Glomerular visceral epithelial cell (primary cell): ENCODE measurements at regions not wholly inside any gene's neighbourhood (a gene's known extent, or its start where the extent isn't known, plus 50 kb on each side); places are given as distances from the start of the nearest gene placed in this dataset.

Experiments
- DNase-seq: peaks from one replicate; pipeline ENCODE4 v3.0.0-alpha.2; 2016; ENCODE audit errors: extremely low spot score

DNA sequence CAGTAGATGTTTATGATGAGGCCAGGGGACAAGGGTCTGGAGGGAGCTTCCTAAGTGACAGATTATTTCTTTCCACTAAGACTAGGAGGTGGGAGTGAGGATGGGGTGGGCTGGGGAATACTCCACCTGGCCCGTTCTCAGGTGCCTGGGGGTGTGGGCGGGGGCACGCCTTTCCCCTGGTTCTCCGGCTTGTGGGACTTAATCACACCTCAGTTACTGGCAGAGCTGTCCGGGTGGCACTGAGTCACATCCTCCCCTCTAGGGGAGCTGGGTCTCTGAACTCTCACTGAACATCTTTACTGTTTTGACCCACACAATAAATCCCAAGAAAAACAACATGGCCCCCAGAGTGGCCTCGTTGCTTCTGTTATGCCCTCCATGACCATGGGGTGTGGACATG lies 332.8 kb downstream of the MAF start:
- no peak for DNase-seq

DNA sequence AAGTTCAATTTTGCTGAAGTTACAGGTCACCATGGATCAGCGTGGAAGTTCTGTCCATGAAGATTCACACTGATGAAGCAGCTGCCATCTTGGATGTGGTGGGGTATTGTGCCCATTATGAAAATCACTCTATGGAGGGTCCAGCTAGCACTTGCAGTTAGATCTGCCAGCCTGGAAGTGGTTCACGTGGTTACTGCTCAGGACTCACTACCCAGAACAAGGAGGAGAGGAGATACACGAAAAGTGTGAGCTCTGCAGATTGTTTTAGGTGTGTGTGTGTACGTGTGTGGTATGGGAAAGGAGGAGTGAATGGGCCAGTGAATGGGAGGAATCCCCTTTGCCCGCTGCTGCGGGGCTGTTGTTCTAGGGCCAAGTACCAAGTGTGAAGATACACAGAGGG lies 333.4 kb downstream of the MAF start:
- no peak for DNase-seq

DNA sequence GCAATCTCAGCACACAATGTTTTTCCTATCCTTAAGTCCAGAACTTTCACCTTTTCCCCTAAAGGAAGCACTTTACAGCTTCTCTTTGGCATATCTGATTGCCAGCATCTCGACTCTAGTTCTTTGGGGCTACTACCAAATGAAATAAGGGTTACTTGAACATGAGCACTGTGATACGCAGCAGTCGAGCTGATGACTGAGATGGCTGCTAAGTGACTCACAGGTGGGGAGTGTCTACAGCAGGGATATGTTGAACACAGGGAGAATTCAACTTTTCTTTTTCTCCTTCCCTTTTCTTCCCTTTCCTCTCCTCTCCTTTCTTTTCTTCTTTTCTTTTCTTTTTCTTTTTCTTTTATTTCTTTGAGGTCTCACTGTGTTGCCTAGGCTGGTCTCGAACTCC lies 334.8 kb downstream of the MAF start:
- DNase-seq = no peak

DNA sequence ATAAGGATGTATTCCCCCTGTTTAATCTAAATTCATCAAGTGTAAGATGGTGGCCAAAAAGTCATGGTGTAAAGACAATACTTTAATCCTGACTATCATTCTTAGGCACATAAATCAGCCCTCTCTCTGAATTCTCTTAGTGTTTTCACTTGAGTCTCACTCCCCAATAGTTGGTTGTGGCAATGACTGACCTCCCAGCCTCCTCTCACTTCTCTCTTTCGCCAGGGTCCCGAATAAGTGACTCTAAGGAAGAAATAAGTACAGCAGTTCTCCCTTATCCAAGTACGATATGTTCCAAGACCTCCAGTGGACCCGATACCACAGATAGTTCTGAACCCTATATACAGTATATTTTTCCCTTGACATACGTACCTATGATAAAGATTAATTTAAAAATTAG lies 335.3 kb downstream of the MAF start:
- no peak for DNase-seq

DNA sequence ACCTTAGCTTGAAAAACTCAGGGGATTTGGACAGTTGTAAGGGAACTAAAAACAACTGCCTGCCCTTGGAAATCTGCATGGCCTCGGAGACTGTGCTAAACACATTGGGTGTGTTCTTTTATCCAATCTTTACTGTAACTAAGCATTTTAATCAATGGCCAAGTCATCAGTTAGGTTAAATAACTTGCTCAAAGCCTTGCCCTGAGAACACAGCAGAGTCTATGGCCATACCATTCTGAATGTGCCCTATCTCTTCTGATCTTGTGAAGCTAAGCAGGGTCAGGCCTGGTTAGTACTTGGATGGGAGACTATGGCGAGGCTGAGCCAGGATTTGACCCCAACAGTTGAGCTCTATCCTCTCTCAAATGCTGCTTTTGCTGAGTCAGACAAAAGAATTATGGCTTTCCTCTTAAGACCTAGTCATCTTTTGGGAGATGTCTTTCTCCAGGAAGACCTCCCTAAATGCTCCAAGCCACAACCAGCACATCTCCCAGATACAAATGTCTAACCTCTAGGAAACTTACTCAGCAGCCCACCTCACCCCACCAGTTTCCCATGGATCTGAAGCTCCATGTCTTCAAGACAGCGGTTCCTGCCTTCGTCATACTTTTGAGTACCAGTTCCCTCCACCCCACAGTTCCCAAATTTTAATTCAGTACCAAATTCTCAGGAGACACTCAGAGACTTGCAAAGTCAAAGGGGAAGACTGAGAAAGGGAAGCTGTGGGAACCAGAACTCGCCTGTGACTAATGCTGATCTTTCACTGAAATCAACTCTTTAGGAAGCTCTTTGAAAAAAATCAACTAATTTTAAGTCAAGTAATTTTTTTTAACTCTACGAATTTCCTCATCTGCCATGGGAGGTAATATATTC lies 336.1 kb downstream of the MAF start:
- DNase-seq = no peak

DNA sequence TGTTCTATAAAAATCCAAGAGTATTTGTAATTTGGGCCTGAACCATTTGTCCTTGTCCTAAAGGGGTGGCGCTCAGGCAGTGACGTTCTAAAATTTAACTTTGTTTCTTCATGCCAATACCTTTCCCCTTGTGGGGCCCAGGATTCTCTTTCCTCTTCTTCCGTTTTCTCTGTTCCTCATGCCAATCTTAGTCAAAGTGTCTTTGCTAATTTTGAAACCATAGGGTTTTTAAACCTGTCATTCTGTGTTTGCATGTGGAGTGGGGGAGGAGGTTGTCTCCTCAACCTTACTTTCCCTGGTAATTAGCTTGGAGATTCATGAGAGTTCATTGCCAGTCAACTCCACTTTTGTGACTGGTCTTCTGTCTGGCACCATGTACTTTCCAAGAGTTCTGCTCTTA lies 337.1 kb downstream of the MAF start:
- no peak for DNase-seq
